GOT3 (cell line): ENCODE measurements at regions not wholly inside any gene's neighbourhood (a gene's known extent, or its start where the extent isn't known, plus 50 kb on each side); places are given as distances from the start of the nearest gene placed in this dataset.
"Not testable (repeated sequence)": the region's sequence is repeated elsewhere in the genome, so short reads cannot be mapped to it uniquely, and the experiment has no call there.

Source experiments
- DNase-seq: peaks from one replicate; lab custom pipeline; 2025; ENCODE audit warnings: mixed read lengths; lab: John Stamatoyannopoulos, UW

GRCh38 chr6:81624453-81624852 is 128.0 kb downstream of the TENT5A start:
- no peak for DNase-seq

DNA sequence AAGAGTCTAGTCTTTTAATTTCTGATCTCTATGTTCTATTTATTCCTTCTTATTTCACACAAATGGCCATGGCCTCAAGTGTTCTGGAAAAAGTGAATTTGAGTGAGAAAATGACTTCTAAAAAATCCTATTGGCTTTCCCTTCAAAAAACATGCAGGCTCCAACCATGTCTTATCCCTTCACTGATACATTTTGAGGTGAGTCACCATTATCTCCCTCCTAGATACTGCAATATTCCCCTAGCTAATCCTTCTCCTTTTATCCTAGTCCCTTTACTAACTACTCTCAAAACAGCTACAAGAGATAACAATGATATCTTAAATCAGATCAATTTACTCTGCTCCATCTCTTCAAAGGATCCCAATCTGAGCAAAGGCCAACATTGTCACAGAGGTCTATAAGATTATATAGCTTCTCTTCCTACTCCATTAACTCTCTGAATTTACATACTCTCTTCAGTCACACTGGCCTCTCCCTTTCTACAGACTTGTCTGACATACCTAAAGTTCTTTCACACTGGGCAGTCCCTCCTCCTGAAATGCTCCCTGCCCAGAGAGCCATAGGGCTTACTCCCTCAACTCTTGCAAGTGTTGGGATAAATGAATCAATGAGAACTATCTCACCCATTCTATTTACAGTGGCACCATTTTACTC is 129.2 kb downstream of the TENT5A start:
- DNase-seq: no peak

DNA sequence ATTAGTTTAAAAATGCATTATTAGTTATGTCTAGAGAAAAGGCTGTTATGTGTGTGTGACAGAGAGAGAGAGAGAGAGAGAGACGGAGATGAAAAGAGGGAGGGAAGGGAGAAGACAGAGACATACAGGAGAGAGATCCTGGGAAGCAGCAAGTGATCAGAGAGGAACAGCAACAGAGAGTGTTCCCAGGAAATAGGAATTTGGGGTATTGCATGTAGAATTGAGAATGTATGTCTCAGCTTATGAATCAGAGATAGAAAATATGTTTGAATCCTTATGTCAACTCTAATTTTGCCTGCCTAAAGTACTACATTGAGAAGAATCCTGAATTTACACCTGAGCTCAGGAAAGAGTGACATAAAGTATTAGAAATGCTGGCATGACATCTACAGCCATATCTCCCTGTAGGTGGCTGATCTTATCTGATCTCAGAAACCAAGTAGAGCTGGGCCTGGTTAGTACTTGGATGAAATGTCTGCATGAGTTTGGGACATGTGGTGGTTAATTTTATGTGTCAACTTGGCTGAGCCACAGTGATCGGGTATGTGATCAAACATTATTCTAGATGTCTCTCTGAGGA is 130.6 kb downstream of the TENT5A start:
- no peak for DNase-seq

- DNase-seq: no peak
Measured at GRCh38 chr6:81614292-81614691, 138.2 kb downstream of the TENT5A start.

GRCh38 chr6:81613606-81614005 is 138.9 kb downstream of the TENT5A start:
- DNase-seq: no peak

GRCh38 chr6:81612136-81612535 is 140.3 kb downstream of the TENT5A start:
- no peak for DNase-seq

GRCh38 chr6:81609736-81610135 is 142.7 kb downstream of the TENT5A start:
- no peak for DNase-seq

DNA sequence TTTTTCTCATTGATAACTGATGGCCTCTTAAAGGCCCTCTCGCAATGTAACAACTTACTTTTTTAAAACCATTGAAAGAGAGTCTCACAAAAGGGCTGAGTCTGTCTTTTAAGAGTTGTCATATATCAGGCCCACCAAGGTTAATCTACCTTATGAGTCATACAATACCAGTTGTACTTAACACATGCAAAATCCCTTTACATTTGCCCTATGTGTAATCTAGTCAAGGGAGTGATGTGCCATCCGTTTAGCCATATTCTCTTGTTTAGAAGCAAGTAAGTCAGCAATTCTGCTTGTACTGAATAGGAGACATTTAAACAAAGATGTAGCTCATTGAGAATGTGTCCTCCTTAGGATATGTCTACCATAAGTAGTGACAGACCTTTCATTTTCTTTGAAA is 143.7 kb downstream of the TENT5A start:
- no peak for DNase-seq

DNA sequence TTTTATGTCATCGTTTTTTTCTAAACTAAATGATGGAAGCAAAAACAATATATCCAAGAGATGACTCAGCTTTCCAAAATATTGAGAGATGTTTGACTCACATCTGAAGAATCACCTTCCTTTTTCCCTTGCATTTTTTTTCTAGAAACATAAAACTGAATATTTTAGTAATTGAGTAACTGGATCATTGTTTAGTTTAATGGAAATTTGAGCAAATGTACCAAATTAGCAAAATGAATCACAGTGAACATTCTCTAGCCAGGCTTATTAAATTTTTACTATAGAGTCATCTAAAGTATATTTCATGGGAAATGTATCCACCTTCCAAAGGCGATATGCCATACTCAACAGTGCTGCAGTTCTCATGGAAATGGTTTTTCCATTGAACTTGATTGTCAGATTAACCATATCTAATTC is 145.5 kb downstream of the TENT5A start:
- no peak for DNase-seq

- no peak for DNase-seq
Measured at GRCh38 chr6:81605526-81605925, 147.0 kb downstream of the TENT5A start.

DNA sequence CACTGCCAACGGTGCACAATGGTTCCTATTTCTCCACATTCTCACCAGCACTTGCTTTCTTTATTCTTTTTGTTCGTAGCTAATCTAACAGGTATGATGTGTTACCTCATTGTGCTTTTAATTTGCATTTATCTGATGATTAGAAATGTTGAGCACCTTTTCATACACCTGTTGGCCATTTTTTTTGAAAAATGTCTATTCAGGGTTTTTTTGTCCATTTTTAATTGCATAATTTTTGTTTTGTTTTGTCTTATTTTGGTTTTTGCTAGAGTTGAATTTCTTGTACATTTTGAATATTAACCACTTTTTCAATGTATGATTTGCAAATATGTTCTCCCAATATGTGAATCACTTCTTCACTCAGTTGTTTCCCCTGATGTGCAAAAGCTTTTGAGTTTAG is 150.6 kb downstream of the TENT5A start:
- DNase-seq: no peak

GRCh38 chr6:81600488-81600887 is 152.0 kb downstream of the TENT5A start:
- DNase-seq: not testable (repeated sequence)

DNA sequence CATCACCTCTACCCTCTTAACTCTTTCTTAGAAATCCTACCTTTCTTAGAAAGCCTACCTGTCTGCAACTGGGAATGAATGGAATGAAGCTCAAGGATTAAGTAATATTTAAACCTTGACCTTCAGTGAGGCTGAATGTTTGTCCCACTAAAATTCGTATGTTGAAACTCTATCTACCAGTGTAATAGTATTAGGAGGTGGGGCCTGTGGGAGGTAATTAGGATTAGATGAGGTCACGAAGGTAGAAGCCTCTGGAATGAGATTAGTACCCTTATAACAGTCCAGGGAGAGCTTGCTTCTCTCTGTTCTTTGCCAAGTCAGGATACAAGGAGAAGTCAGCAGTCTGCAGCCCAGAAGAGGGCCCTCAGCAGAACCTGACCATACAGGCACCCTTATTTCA is 158.0 kb downstream of the TENT5A start:
- DNase-seq: no peak

DNA sequence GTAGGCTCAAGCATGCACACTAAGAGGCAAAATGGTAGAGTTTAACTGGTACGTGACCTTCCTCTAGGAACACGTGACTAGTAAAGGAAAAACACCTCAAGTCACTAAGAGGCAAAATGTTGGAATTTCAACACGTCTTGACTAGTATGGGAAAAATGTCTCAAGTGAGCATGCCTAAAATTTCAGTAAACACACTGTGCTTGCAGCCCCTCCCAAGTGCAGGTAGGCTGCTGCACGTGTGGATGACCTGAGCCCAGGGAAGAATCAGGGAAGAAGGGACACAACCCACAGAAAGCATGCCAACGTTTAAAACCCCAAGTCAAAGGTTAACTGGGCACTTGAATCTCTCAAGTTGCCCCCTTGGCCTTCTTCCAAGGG is 162.2 kb downstream of the TENT5A start:
- no peak for DNase-seq

DNA sequence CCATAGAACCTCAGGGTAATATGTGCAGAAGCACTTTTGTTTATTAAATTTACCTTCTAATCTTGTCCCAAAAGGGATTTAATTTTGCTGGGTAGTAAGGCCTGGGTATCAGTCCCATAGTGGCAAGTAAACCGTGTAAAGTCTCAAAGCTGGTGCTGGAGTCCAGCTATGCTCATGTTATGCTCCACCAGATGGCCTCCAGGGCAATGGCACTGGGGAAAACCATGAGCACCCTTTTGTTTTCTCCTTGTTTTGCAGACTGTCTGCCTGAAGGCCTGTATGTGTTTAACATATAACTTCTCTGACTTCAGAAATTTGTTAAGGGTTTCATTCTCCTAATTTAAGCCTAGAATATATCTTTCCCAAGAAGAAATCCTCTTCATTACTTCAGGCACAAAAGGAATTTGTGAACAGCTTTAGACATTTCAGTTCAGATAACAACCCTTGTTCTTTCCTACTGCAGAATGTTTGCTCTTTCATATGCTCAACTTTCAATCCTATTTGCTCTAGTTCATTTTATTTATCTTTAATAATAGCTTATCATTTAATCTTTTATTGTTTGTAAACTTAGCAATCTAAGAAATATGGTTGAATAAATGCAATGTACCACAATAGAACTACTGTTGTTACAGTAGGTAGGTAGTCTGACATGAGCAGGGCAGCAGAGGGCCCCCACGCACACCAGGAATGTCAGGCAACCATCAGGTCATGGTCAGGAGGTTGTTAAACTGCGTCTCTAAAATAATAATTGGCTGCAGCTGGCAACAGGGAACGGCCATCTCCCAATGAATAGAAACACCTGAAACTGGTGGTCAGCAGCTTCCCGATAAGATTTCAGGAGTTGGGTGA is 162.8 kb downstream of the TENT5A start:
- DNase-seq: no peak

DNA sequence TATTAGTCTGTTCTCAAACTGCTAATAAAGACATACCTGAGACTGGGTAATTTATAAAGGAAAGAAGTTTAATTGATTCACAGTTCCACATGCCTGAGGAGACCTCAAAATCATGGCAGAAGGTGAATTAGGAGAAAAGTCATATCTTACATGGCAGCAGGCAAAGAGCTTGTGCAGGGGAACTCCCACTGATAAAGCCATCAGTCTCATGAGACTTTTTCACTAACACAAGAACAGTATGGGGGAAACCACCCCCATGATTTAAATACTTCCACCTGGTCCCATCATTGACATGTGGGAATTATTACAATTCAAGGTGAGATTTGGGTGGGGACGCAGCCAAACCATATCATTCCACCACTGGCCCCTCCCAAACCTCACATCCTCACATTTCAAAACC is 166.8 kb downstream of the TENT5A start:
- DNase-seq: not testable (repeated sequence)

DNA sequence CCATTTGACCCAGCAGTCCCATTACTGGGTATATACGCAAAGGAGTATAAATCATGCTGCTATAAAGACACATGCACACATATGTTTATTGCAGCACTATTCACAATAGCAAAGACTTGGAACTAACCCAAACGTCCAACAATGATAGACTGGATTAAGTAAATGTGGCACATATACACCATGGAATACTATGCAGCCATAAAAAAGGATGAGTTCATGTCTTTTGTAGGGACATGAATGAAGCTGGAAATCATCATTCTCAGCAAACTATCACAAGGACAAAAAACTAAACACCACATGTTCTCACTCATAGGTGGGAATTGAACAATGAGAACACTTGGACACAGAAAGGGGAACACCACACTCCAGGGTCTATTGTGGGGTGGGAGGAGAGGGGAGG is 168.3 kb downstream of the TENT5A start:
- not testable (repeated sequence) for DNase-seq

GRCh38 chr6:81575442-81575841 is 177.0 kb downstream of the TENT5A start:
- no peak for DNase-seq

DNA sequence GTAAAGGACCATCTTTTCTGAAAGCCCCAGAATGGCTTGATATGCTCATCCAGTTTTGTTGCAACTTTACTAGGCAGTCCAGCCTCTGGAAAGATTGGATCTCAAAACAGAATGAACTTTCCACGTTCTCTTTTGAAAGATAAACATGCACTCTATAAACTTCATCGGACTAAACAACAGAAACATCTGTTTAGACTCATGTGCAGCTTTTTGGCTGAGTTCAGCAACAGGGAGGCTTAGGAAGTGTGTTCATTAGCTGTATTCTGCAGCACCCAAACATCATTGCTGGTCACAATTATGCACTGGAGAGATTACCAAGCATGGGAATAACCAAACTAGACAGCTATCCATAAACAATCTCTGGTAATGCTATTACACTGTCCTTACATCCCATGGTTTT is 180.5 kb downstream of the TENT5A start:
- no peak for DNase-seq

DNA sequence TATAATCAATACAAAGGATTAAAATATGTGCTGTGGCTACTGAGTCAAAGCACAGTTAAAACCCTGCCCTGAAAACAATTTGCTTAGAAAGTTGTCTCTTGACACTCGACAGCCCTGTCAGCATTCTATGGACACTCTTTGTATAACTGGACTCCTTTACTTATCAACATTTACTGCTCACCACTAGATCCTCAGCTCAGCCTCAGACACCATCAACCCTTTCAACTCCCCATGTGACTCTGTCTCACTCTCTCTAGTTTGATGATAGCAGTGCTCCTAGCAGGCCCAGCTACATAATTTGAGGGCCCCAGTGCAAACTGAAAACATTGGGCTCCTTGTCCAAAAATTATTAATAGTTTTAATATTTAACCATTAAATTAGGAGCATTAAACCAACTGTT is 181.8 kb downstream of the TENT5A start:
- no peak for DNase-seq

DNA sequence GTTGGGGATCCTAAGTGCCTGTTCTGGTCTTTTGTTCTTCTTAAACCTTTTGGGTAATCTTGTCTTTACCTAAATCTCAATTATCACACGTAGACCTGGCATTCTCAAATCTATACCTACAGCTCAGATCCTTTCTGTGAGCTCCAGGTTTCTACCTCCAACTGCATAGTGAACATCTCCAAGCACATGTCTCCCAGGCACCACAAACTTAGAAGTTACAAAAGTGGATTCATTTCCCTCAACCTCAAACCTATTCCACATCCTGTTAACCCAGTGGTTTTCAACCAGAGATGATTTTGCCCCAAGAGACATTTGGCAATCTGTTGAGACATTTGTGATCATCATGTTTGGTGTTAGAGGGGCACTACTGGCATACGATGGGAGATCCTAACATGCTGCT is 183.5 kb downstream of the TENT5A start:
- DNase-seq: no peak

DNA sequence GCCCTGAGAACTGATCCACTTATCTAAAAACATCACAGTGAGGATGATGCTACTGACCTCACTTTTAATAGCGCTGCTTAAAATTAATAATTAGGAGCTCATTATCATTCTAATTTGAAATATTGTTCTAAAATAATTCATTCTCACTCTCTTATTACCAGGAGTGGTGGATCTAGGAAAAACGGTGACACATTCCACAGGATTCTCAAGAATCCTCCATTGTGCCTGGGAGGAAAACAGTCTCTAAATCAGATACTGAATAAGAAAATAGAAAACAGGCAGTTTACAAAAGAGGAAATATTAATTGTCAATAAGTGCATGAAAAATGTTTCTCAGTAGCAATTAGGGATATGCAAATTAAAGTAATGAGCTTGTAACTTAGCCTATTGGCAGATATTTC is 187.4 kb downstream of the TENT5A start:
- DNase-seq: no peak

GRCh38 chr6:81564470-81565068 is 187.9 kb downstream of the TENT5A start:
- no peak for DNase-seq
